ENCODE measurements at regions not wholly inside any gene's neighbourhood (a gene's known extent, or its start where the extent isn't known, plus 50 kb on each side); places are given as distances from the start of the nearest gene placed in this dataset.

DNA sequence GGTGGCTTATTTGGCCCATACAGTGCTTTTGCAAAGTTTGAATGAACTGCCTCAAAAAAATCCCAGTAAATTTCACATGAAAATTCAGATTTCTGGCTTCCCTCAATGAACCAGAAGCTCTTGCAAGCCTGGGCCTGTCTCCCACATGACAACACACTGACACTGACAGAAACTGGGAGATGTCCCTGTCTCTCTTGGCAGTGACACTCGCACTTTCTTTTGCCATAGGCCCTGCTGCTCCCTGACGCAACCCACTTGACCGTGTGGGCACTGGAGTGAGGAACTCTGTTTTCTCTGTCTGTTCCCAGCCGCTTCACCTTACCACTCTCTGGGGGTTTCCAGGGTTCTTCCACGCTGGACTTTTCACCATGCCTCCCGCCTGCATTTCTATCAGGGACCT is 524.5 kb downstream of the SHQ1 start:
- Histone ChIP-seq H3F3A (ENCODE audit: low read depth) (no peaks in the 10 kb centered on the region), H2AFZ (replicated peaks) (no peak overlapping the region), H3K4me3 (no peak overlapping the region), H3K27me3 (peaks cover 8% of the 10 kb centered on the region), H4K20me1 (ENCODE audit: low read depth) (no peaks in the 10 kb centered on the region), H3K9ac (no peak overlapping the region), H3K4me2 (no peak overlapping the region), H3K79me2 (ENCODE audit: low read depth) (no peaks in the 10 kb centered on the region), H3K4me1 (no peaks in the 10 kb centered on the region), H3K27ac (no peak overlapping the region), H3K9me3 (ENCODE audit: low read depth) (no peaks in the 10 kb centered on the region), H3K36me3 (no peaks in the 10 kb centered on the region)
- Mint-ChIP-seq H3K9me3 (no peaks in the 10 kb centered on the region), H3K27ac (no peak overlapping the region), H3K36me3 (no peaks in the 10 kb centered on the region), H3K4me3 (no peak overlapping the region), H3K4me1 (no peaks in the 10 kb centered on the region), H3K27me3 (ENCODE audit: insufficient read depth, low read depth) (peaks cover 10% of the 10 kb centered on the region)
- DNase-seq (ENCODE audit: low spot score) = no peak
- TF ChIP-seq EZH2 (IDR thresholded peaks at IDR 0.05) = no peak
- TF ChIP-seq EZH2phosphoT487 (IDR thresholded peaks at IDR 0.05) = no peak
- TF ChIP-seq, protein P1, sequence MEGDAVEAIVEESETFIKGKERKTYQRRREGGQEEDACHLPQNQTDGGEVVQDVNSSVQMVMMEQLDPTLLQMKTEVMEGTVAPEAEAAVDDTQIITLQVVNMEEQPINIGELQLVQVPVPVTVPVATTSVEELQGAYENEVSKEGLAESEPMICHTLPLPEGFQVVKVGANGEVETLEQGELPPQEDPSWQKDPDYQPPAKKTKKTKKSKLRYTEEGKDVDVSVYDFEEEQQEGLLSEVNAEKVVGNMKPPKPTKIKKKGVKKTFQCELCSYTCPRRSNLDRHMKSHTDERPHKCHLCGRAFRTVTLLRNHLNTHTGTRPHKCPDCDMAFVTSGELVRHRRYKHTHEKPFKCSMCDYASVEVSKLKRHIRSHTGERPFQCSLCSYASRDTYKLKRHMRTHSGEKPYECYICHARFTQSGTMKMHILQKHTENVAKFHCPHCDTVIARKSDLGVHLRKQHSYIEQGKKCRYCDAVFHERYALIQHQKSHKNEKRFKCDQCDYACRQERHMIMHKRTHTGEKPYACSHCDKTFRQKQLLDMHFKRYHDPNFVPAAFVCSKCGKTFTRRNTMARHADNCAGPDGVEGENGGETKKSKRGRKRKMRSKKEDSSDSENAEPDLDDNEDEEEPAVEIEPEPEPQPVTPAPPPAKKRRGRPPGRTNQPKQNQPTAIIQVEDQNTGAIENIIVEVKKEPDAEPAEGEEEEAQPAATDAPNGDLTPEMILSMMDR (IDR thresholded peaks at IDR 0.05) = no peak

DNA sequence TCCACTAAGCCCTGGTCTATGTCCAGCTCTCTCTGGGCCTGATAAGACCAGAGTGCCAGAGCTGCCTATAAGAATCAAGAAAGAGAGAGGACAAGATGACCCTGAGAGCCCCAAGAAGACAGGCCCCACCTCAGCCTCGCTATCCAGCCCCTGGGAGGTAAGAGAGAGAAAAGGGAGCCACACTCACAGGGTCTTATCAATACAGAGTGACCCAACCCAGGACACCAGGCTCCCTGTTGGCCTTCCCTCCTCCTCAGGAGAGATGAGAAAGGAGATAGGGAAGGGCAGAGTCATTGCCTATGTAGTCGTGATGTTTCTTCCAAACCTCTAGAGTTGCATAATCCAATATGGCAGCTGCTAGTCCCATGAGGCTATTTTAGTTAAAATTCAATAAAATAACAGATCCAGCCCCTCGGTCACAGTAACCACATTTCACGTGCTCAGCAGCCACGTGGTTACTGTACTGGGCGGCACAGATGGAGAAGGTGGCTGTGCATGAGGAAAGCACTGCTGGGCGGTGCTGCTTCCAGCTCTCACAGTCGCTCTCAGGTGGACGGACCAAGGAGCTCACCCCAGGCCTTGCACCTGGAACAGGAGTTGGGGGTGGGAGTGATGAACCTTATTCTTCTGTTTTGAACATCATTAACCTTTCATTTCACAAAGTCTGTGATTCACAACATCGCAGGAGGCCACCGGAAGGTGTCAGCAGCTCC is 525.8 kb downstream of the SHQ1 start:
- TF ChIP-seq, protein P1 (IDR thresholded peaks at IDR 0.05) = no peak
- TF ChIP-seq EZH2 (IDR thresholded peaks at IDR 0.05) (no peak), EZH2phosphoT487 (IDR thresholded peaks at IDR 0.05) (no peak)
- Mint-ChIP-seq H3K27ac (no peak overlapping the region), H3K9me3 (no peaks in the 10 kb centered on the region), H3K27me3 (ENCODE audit: insufficient read depth, low read depth) (peaks cover 13% of the 10 kb centered on the region), H3K36me3 (no peaks in the 10 kb centered on the region), H3K4me3 (no peak overlapping the region), H3K4me1 (peaks cover 3% of the 10 kb centered on the region)
- no peak for DNase-seq (ENCODE audit: low spot score)
- no peaks in the 10 kb centered on the region for H3K79me2 ChIP-seq (ENCODE audit: low read depth)
- H3K36me3 ChIP-seq = no peaks in the 10 kb centered on the region
- no peak overlapping the region for H2AFZ ChIP-seq (replicated peaks)
- no peak overlapping the region for H3K27ac ChIP-seq
- no peaks in the 10 kb centered on the region for H3K9me3 ChIP-seq (ENCODE audit: low read depth)
- H3K27me3 ChIP-seq = no peaks in the 10 kb centered on the region
- no peaks in the 10 kb centered on the region for H3K4me1 ChIP-seq
- no peak overlapping the region for H3K9ac ChIP-seq
- H3K4me2 ChIP-seq = no peak overlapping the region
- H4K20me1 ChIP-seq (ENCODE audit: low read depth) = no peaks in the 10 kb centered on the region
- no peaks in the 10 kb centered on the region for H3F3A ChIP-seq (ENCODE audit: low read depth)
- H3K4me3 ChIP-seq = no peak overlapping the region

DNA sequence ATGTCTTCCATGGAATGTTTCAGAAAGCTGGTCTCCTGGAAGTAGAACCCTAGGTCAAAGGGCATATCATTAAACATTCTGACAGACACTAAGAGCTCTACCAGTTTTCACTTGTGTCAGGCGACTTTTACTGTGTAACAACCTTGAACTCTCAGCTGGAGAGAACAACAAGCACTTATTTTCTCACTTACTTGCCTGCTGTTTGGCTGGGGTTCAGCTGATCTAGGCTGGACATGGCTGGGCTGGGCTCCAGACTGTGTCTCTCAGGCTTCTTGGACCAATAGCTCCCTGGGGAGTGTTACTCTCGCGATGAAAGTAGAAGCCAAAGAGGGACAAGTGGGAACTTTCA is 527.3 kb downstream of the SHQ1 start:
- H3K36me3 ChIP-seq = no peaks in the 10 kb centered on the region
- H3K9me3 ChIP-seq (ENCODE audit: low read depth) = no peaks in the 10 kb centered on the region
- H4K20me1 ChIP-seq (ENCODE audit: low read depth) = no peaks in the 10 kb centered on the region
- H2AFZ ChIP-seq (replicated peaks) = no peak overlapping the region
- no peaks in the 10 kb centered on the region for H3K79me2 ChIP-seq (ENCODE audit: low read depth)
- H3K4me1 ChIP-seq = no peaks in the 10 kb centered on the region
- Mint-ChIP-seq H3K4me3 (no peak overlapping the region), H3K36me3 (no peaks in the 10 kb centered on the region), H3K9me3 (no peaks in the 10 kb centered on the region), H3K4me1 (peaks cover 11% of the 10 kb centered on the region), H3K27ac (no peak overlapping the region), H3K27me3 (ENCODE audit: insufficient read depth, low read depth) (peaks cover 12% of the 10 kb centered on the region)
- no peak overlapping the region for H3K27ac ChIP-seq
- DNase-seq (ENCODE audit: low spot score) = no peak
- TF ChIP-seq EZH2 (IDR thresholded peaks at IDR 0.05) = no peak
- TF ChIP-seq, protein P1 (IDR thresholded peaks at IDR 0.05) = no peak
- TF ChIP-seq EZH2phosphoT487 (IDR thresholded peaks at IDR 0.05) = no peak
- no peaks in the 10 kb centered on the region for H3F3A ChIP-seq (ENCODE audit: low read depth)
- H3K9ac ChIP-seq = no peak overlapping the region
- no peak overlapping the region for H3K4me3 ChIP-seq
- H3K27me3 ChIP-seq = no peaks in the 10 kb centered on the region
- no peak overlapping the region for H3K4me2 ChIP-seq
